ENCODE measurements at regions not wholly inside any gene's neighbourhood (a gene's known extent, or its start where the extent isn't known, plus 50 kb on each side); places are given as distances from the start of the nearest gene placed in this dataset.

- no peak for DNase-seq
These were observed 86.5 kb upstream of the PFN2 start for GRCh38 chr3:150057227-150057626.

GRCh38 chr3:150055332-150055731 is 84.6 kb upstream of the PFN2 start:
- no peak for DNase-seq

GRCh38 chr3:150054635-150055034 is 83.9 kb upstream of the PFN2 start:
- no peak for DNase-seq

- no peak for DNase-seq
These were observed 79.8 kb upstream of the PFN2 start for GRCh38 chr3:150050510-150050909.

GRCh38 chr3:150049317-150049716 is 78.6 kb upstream of the PFN2 start:
- DNase-seq: no peak

GRCh38 chr3:150041877-150042276 is 71.2 kb upstream of the PFN2 start:
- DNase-seq: no peak

- no peak for DNase-seq
These were observed 69.4 kb upstream of the PFN2 start for GRCh38 chr3:150040097-150040496.

GRCh38 chr3:150038830-150039229 is 68.1 kb upstream of the PFN2 start:
- no peak for DNase-seq

GRCh38 chr3:150036780-150037179 is 66.1 kb upstream of the PFN2 start:
- no peak for DNase-seq

- no peak for DNase-seq
These were observed 65.4 kb upstream of the PFN2 start for GRCh38 chr3:150035910-150036612.

- DNase-seq: no peak
These were observed 64.6 kb upstream of the PFN2 start for GRCh38 chr3:150035301-150035779.

- no peak for DNase-seq
These were observed 63.0 kb upstream of the PFN2 start for GRCh38 chr3:150033721-150034120.

- no peak for DNase-seq
These were observed 60.1 kb upstream of the PFN2 start for GRCh38 chr3:150030841-150031240.

- DNase-seq: no peak
These were observed 52.5 kb upstream of the PFN2 start for GRCh38 chr3:150023239-150023636.

GRCh38 chr3:150022381-150023238 is 51.9 kb upstream of the PFN2 start:
- DNase-seq: no peak

- DNase-seq: no peak
These were observed 49.8 kb upstream of the PFN2 start for GRCh38 chr3:150020527-150020926.

All from hematopoietic multipotent progenitor cell treated with erythropoietin and hydrocortisone succinate and interleukin-3 and kit ligand, for 8 days (in vitro differentiated cells).